Progenitor cell of endocrine pancreas (in vitro differentiated cells): ENCODE measurements at regions not wholly inside any gene's neighbourhood (a gene's known extent, or its start where the extent isn't known, plus 50 kb on each side); places are given as distances from the start of the nearest gene placed in this dataset.

ENCODE experiments used
- DNase-seq: peaks from one replicate; pipeline ENCODE4 v3.0.0; 2021; ENCODE audit warnings: low spot score; ENCODE audit not compliant: unreplicated experiment
- H3K27ac Mint-ChIP-seq: 2 replicates; pipeline ENCODE4 v1.8.0; 2021; ENCODE audit warnings: mild to moderate bottlenecking, moderate library complexity, mixed read lengths
- H3K27me3 Mint-ChIP-seq: 2 replicates; pipeline ENCODE4 v1.8.0; 2021; ENCODE audit warnings: mixed read lengths
- H3K36me3 Mint-ChIP-seq: 2 replicates; pipeline ENCODE4 v1.8.0; 2022; ENCODE audit warnings: mixed read lengths; ENCODE audit not compliant: insufficient read depth
- H3K4me1 Mint-ChIP-seq: 2 replicates; pipeline ENCODE4 v1.8.0; 2021; ENCODE audit warnings: low read depth, mixed read lengths
- H3K4me3 Mint-ChIP-seq: 2 replicates; pipeline ENCODE4 v1.8.0; 2021; ENCODE audit warnings: low read depth, mild to moderate bottlenecking, moderate library complexity, mixed read lengths
- H3K9me3 Mint-ChIP-seq: 2 replicates; pipeline ENCODE4 v1.8.0; 2021; ENCODE audit warnings: low read depth, mixed read lengths
- TF ChIP-seq, protein P1 (sequence below): fragments of 200-600 bp; sonication (generic); IDR thresholded peaks from one replicate; pipeline ENCODE4 v1.5.0; 2021; ENCODE audit warnings: antibody characterized with exemption, mild to moderate bottlenecking; ENCODE audit not compliant: unreplicated experiment

GRCh38 chr3:150145659-150146058 is 175.0 kb upstream of the PFN2 start:
- no peak overlapping the region for H3K27ac Mint-ChIP-seq
- H3K9me3 Mint-ChIP-seq, result no peaks in the 10 kb centered on the region
- peaks cover 31% of the 10 kb centered on the region for H3K4me1 Mint-ChIP-seq
- no peak for DNase-seq
- H3K4me3 Mint-ChIP-seq, result no peak overlapping the region
- no peaks in the 10 kb centered on the region for H3K27me3 Mint-ChIP-seq
- no peaks in the 10 kb centered on the region for H3K36me3 Mint-ChIP-seq
- TF ChIP-seq, protein P1, sequence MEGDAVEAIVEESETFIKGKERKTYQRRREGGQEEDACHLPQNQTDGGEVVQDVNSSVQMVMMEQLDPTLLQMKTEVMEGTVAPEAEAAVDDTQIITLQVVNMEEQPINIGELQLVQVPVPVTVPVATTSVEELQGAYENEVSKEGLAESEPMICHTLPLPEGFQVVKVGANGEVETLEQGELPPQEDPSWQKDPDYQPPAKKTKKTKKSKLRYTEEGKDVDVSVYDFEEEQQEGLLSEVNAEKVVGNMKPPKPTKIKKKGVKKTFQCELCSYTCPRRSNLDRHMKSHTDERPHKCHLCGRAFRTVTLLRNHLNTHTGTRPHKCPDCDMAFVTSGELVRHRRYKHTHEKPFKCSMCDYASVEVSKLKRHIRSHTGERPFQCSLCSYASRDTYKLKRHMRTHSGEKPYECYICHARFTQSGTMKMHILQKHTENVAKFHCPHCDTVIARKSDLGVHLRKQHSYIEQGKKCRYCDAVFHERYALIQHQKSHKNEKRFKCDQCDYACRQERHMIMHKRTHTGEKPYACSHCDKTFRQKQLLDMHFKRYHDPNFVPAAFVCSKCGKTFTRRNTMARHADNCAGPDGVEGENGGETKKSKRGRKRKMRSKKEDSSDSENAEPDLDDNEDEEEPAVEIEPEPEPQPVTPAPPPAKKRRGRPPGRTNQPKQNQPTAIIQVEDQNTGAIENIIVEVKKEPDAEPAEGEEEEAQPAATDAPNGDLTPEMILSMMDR, result no peak

DNA sequence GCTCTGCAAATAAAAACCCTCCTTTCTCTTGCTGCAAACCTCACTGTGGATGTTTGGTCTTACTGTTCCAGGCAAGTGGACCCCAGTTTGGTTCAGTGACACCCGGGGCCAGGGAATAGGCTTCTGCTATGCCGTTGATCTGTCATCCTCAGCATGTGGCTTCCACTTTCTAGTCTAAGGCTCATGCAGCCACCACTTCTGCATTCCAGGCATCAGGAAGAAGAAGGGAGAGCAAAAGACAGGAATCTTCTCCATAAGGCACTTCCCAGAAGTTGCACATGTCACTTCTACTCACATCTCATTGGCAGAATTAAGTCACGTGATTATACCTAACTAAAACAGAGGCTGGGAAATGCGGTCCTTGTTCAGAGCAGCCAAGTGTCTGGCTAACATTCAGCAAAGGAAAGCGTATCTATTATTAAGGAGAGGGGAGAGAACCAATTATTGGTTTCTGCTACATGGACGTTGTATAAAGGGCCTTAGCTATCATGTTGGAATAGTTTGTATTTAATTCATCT is 173.6 kb upstream of the PFN2 start:
- TF ChIP-seq, protein P1, result no peak
- no peak for DNase-seq
- H3K36me3 Mint-ChIP-seq, result no peaks in the 10 kb centered on the region
- H3K4me1 Mint-ChIP-seq, result peaks cover 26% of the 10 kb centered on the region
- no peaks in the 10 kb centered on the region for H3K27me3 Mint-ChIP-seq
- H3K4me3 Mint-ChIP-seq, result no peak overlapping the region
- no peak overlapping the region for H3K27ac Mint-ChIP-seq
- no peaks in the 10 kb centered on the region for H3K9me3 Mint-ChIP-seq

GRCh38 chr3:150142936-150143335 is 172.2 kb upstream of the PFN2 start:
- Mint-ChIP-seq H3K36me3 (no peaks in the 10 kb centered on the region), H3K9me3 (no peaks in the 10 kb centered on the region), H3K27me3 (no peaks in the 10 kb centered on the region), H3K4me1 (peaks cover 23% of the 10 kb centered on the region), H3K27ac (no peak overlapping the region), H3K4me3 (no peak overlapping the region)
- DNase-seq, result no peak
- TF ChIP-seq, protein P1, result no peak

DNA sequence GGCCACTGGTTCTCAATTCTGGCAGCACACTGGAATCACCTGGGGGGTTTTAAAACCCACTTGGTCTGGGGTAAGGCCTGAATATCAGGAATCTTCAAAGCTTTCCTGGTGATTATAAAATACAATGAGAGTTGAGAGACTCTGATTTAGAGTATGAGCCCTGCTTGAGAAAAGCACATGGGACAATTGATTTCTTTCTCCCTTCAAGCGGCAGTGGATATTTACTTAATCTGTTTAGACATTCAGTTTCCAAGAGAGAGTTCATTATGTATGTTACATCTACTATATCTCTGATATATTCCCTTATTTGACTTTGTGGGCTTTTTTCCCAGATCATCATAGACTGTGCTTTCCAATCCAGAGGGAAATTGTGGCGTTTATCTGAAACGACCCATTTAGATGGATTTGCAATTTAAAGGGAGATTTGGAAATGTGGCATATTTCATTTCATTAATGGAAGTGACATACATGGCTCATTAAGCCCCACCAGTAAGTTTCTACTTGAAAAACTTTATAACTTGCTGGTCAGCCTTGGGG is 171.2 kb upstream of the PFN2 start:
- H3K4me3 Mint-ChIP-seq, result no peak overlapping the region
- H3K4me1 Mint-ChIP-seq, result peaks cover 15% of the 10 kb centered on the region
- H3K9me3 Mint-ChIP-seq, result no peaks in the 10 kb centered on the region
- TF ChIP-seq, protein P1, result no peak
- no peak overlapping the region for H3K27ac Mint-ChIP-seq
- no peaks in the 10 kb centered on the region for H3K27me3 Mint-ChIP-seq
- H3K36me3 Mint-ChIP-seq, result no peaks in the 10 kb centered on the region
- no peak for DNase-seq

- DNase-seq, result no peak
- Mint-ChIP-seq H3K4me1 (peaks cover 15% of the 10 kb centered on the region), H3K27me3 (no peaks in the 10 kb centered on the region), H3K4me3 (no peak overlapping the region), H3K27ac (no peak overlapping the region), H3K9me3 (no peaks in the 10 kb centered on the region), H3K36me3 (no peaks in the 10 kb centered on the region)
- TF ChIP-seq, protein P1, result no peak
Observed at GRCh38 chr3:150140614-150141321, 170.1 kb upstream of the PFN2 start.
